SKM-1 (cell line): ENCODE measurements at regions not wholly inside any gene's neighbourhood (a gene's known extent, or its start where the extent isn't known, plus 50 kb on each side); places are given as distances from the start of the nearest gene placed in this dataset.

ENCODE experiments used
- DNase-seq: peaks from one replicate; lab custom pipeline; 2025; ENCODE audit not compliant: unreplicated experiment; lab: John Stamatoyannopoulos, UW

GRCh38 chr20:40495956-40496355, 193.1 kb downstream of the MAFB start:
- DNase-seq = no peak

GRCh38 chr20:40494248-40494647, 194.8 kb downstream of the MAFB start:
- peak; percentile 59 for DNase-seq

GRCh38 chr20:40493549-40493948, 195.5 kb downstream of the MAFB start:
- DNase-seq = no peak

GRCh38 chr20:40493071-40493470, 196.0 kb downstream of the MAFB start:
- no peak for DNase-seq

GRCh38 chr20:40491009-40491590, 197.9 kb downstream of the MAFB start:
- DNase-seq = no peak

GRCh38 chr20:40489886-40490285, 199.2 kb downstream of the MAFB start:
- no peak for DNase-seq

GRCh38 chr20:40488401-40488800, 200.6 kb downstream of the MAFB start:
- DNase-seq = no peak

GRCh38 chr20:40486297-40486696, 202.7 kb downstream of the MAFB start:
- no peak for DNase-seq

- DNase-seq = no peak
Measured at GRCh38 chr20:40481743-40482458, 207.1 kb downstream of the MAFB start.

- DNase-seq = no peak
Measured at GRCh38 chr20:40481337-40481736, 207.7 kb downstream of the MAFB start.

- no peak for DNase-seq
Measured at GRCh38 chr20:40477805-40478204, 211.2 kb downstream of the MAFB start.

GRCh38 chr20:40476461-40476860, 212.6 kb downstream of the MAFB start:
- DNase-seq = no peak

GRCh38 chr20:40472905-40473304, 216.1 kb downstream of the MAFB start:
- no peak for DNase-seq

GRCh38 chr20:40471261-40471629, 217.8 kb downstream of the MAFB start:
- no peak for DNase-seq

GRCh38 chr20:40470445-40471260, 218.4 kb downstream of the MAFB start:
- no peak for DNase-seq

GRCh38 chr20:40468759-40469158, 220.3 kb downstream of the MAFB start:
- DNase-seq = no peak

- no peak for DNase-seq
Measured at GRCh38 chr20:40467703-40468411, 221.2 kb downstream of the MAFB start.

- DNase-seq = no peak
Measured at GRCh38 chr20:40467067-40467466, 222.0 kb downstream of the MAFB start.

GRCh38 chr20:40464731-40465208, 224.3 kb downstream of the MAFB start:
- no peak for DNase-seq

GRCh38 chr20:40463171-40463570, 225.9 kb downstream of the MAFB start:
- DNase-seq = no peak

- DNase-seq = no peak
Measured at GRCh38 chr20:40462566-40462965, 226.5 kb downstream of the MAFB start.
